GM23248 (cell line): ENCODE measurements at regions not wholly inside any gene's neighbourhood (a gene's known extent, or its start where the extent isn't known, plus 50 kb on each side); places are given as distances from the start of the nearest gene placed in this dataset.

Experiments
- EZH2 ChIP-seq: fragments of 200-600 bp; sonication (generic); IDR thresholded peaks from 2 replicates; pipeline ENCODE4 v1.6.1; 2018; ENCODE audit warnings: antibody characterized with exemption, mild to moderate bottlenecking; ENCODE audit not compliant: insufficient read depth, poor library complexity, severe bottlenecking
- EZH2phosphoT487 ChIP-seq: fragments of 200-600 bp; sonication (generic); IDR thresholded peaks from 2 replicates; pipeline ENCODE4 v1.6.1; 2018; ENCODE audit warnings: antibody characterized with exemption, moderate library complexity, mild to moderate bottlenecking, low read depth; ENCODE audit not compliant: insufficient read depth

DNA sequence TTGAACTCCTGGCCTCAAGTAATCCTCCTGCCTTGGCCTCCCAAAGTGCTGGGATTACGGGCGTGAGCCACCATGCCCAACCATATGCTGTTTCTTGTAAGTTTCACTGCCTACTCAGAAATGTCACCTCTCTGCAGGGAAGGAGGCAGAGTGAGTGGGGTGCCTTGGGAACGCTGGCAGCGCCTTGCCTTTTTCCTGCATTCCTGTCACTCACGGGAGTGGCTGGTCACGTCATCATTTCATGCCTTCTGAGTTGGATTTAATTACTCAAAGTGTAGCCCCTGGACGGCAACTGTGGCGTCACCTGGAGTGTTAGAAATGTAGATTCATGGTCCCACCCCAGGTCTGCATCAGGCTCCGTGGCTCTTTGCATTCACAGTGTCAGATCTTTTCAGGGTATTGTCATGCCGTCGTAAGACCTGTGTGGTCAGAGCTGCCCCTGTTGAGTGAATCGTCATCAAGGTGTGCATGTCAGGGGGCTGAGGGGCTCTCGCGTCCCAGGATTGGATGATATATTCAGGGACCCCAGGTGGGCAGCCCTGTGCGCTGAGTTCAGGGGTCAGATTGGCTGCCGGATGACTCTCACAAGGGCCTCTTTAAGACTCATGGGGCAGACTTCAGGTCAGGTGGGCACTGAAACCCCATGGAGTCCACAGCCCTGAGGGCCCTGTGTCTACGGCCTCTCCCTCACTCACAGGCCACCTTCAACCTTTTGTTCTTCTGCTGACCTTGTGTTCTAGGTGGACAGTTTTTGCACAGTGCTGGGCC, 65.9 kb upstream of the KLHL25 start:
- TF ChIP-seq EZH2: no peak
- TF ChIP-seq EZH2phosphoT487: no peak
